Epithelial cell of proximal tubule (primary cell): ENCODE measurements at regions not wholly inside any gene's neighbourhood (a gene's known extent, or its start where the extent isn't known, plus 50 kb on each side); places are given as distances from the start of the nearest gene placed in this dataset.
A peak's percentile ranks its signal among the peaks of the same experiment; 100 is the strongest.

Experiments
- DNase-seq: peaks from one replicate; pipeline ENCODE4 v3.0.0-alpha.2; 2011; ENCODE audit warnings: low read depth
- H3K4me3 ChIP-seq: 2 replicates; pipeline ENCODE4 v1.5.1; 2011; ENCODE audit warnings: low read depth, mild to moderate bottlenecking, low read length
- TF ChIP-seq, protein P1 (sequence below): conservative IDR thresholded peaks from 2 replicates; pipeline ENCODE4 v1.5.1; 2012; ENCODE audit warnings: low read depth, mild to moderate bottlenecking, low read length

DNA sequence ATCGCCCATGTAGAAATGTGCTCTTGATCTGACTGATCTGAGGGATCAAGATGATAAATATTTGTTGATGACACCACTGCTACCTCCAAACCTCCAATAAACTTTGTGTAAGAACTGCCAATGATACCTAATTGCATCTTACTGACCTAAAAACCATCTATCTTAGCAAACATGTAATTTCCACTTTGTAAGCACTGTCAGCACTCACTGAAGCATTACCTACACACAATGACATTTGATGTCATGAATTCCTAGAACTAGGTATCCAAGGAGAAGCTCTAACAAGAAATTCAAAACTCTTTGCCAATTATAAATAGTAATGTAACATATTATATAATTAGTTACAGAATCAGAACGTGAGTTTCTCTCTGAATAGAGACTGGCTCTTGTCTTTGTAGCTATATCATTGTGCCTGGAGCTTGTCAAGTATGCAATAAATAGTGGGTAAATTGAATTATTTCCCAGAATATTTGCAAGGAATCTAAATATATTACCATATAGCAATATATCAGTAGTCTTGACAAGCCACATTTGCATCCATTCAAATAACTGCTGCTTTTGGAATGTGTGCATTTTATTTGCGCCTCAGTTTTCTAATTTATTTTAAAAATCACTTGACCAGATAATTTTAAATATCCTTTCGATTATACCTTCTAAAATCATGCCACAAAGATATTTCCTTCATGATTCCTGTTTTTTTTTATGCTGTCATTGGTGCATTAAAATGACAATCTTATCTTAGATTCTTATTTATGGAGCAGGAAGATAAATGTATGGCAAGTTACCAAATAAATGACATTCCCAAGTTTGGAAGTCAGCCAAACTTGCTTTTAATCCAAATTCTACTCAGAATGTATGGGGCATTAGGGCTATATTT is 232.3 kb upstream of the NEIL3 start:
- no peak overlapping the region for H3K4me3 ChIP-seq
- TF ChIP-seq, protein P1, sequence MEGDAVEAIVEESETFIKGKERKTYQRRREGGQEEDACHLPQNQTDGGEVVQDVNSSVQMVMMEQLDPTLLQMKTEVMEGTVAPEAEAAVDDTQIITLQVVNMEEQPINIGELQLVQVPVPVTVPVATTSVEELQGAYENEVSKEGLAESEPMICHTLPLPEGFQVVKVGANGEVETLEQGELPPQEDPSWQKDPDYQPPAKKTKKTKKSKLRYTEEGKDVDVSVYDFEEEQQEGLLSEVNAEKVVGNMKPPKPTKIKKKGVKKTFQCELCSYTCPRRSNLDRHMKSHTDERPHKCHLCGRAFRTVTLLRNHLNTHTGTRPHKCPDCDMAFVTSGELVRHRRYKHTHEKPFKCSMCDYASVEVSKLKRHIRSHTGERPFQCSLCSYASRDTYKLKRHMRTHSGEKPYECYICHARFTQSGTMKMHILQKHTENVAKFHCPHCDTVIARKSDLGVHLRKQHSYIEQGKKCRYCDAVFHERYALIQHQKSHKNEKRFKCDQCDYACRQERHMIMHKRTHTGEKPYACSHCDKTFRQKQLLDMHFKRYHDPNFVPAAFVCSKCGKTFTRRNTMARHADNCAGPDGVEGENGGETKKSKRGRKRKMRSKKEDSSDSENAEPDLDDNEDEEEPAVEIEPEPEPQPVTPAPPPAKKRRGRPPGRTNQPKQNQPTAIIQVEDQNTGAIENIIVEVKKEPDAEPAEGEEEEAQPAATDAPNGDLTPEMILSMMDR = no peak
- DNase-seq = no peak

- H3K4me3 ChIP-seq = no peak overlapping the region
- no peak for DNase-seq
- TF ChIP-seq, protein P1 = peak; percentile 5
These were observed 230.3 kb upstream of the NEIL3 start for GRCh38 chr4:177079327-177079726.

GRCh38 chr4:177080388-177080787 is 229.3 kb upstream of the NEIL3 start:
- DNase-seq = no peak
- TF ChIP-seq, protein P1 = no peak
- no peak overlapping the region for H3K4me3 ChIP-seq

DNA sequence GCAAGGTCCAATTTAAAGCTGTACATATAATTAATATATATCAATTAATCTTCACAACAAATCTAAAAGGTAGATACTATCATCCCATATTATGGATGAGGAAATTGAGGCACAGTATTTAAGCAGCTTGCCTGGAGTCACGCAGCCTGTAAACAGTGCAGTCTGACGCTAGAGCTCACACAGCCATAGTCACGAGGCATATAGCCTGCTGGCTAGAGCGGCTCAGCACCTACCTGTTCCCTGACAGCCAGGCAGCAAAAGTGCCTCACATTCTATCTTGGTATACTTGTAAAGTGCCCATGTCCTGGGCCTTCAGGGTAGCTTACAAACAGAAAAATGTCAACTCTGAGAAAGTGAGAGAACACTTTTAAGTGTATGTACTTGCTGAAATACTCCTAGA is 222.6 kb upstream of the NEIL3 start:
- TF ChIP-seq, protein P1 = no peak

DNA sequence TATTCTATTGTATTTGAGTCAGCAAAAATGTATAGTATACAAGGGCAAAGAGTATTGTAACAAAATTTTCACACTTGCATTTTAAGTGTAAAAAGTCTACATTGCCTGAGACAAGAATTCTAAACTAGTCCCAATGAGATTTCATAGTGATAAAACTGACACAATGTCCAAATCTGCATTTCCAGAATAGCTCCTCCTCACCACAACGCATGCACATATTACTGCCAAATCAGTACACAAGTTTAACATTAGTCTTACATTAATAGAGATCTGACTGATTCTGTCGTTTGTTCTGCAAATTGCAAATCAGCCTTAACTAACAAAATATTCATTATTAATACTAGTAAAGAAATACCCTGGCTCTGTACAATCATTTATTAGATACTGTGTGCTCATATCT is 222.2 kb upstream of the NEIL3 start:
- H3K4me3 ChIP-seq = no peak overlapping the region
- no peak for DNase-seq
- TF ChIP-seq, protein P1 = no peak

More for the DNA sequence above, 222.6 kb upstream of the NEIL3 start:
- no peak for DNase-seq
- no peak overlapping the region for H3K4me3 ChIP-seq

GRCh38 chr4:177091515-177091914 is 218.2 kb upstream of the NEIL3 start:
- no peak for DNase-seq
- H3K4me3 ChIP-seq = no peak overlapping the region
- TF ChIP-seq, protein P1 = no peak

DNA sequence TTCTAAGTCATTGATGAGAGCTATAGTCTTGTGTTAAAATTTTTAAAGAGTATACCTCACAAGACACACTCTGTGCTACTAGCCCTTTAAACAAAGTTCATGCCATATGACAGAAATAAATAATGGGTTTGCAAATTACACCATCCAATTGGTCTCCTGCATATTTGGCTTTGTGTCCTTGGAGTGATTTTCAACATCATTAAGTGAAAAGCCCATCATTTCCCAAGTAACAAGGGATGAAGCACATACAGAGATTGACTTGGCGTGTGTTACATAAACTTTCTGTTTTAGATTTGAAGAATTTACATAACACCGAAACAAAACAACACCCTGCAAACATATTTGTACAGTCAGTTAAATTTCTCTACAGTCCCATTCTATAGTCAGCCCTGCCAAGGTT is 216.9 kb upstream of the NEIL3 start:
- no peak overlapping the region for H3K4me3 ChIP-seq
- DNase-seq = no peak
- TF ChIP-seq, protein P1 = no peak
